GM12873 (cell line): ENCODE measurements at regions not wholly inside any gene's neighbourhood (a gene's known extent, or its start where the extent isn't known, plus 50 kb on each side); places are given as distances from the start of the nearest gene placed in this dataset.

Experiments used
- TF ChIP-seq, protein P1 (sequence below): IDR thresholded peaks from 2 replicates; pipeline ENCODE4 v1.5.1; 2012; ENCODE audit warnings: low read depth, mild to moderate bottlenecking, moderate library complexity, low read length, control low read depth; ENCODE audit not compliant: insufficient read depth; ENCODE audit errors: missing control alignments

DNA sequence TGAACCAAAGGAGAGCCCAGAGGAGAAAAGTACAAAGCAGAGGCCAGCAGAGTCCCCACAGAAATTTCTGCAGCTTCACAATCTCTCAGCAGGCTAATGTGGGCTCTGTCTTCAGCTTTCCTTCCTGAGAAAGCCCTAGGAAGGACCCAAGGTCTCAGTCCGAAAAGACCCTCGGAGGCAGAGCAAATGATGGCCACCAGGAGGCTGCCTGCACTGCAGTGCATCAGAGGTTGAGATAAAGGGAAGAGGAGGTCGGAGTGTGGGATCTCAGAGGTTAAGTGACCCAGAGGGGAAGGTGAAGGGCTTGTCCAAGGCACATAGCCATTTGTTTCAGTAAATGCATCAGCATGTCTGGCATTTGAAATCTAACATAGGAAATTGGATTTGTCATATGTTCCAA, 299.1 kb upstream of the SLC14A2 start:
- TF ChIP-seq, protein P1, sequence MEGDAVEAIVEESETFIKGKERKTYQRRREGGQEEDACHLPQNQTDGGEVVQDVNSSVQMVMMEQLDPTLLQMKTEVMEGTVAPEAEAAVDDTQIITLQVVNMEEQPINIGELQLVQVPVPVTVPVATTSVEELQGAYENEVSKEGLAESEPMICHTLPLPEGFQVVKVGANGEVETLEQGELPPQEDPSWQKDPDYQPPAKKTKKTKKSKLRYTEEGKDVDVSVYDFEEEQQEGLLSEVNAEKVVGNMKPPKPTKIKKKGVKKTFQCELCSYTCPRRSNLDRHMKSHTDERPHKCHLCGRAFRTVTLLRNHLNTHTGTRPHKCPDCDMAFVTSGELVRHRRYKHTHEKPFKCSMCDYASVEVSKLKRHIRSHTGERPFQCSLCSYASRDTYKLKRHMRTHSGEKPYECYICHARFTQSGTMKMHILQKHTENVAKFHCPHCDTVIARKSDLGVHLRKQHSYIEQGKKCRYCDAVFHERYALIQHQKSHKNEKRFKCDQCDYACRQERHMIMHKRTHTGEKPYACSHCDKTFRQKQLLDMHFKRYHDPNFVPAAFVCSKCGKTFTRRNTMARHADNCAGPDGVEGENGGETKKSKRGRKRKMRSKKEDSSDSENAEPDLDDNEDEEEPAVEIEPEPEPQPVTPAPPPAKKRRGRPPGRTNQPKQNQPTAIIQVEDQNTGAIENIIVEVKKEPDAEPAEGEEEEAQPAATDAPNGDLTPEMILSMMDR, result peak; percentile 2

DNA sequence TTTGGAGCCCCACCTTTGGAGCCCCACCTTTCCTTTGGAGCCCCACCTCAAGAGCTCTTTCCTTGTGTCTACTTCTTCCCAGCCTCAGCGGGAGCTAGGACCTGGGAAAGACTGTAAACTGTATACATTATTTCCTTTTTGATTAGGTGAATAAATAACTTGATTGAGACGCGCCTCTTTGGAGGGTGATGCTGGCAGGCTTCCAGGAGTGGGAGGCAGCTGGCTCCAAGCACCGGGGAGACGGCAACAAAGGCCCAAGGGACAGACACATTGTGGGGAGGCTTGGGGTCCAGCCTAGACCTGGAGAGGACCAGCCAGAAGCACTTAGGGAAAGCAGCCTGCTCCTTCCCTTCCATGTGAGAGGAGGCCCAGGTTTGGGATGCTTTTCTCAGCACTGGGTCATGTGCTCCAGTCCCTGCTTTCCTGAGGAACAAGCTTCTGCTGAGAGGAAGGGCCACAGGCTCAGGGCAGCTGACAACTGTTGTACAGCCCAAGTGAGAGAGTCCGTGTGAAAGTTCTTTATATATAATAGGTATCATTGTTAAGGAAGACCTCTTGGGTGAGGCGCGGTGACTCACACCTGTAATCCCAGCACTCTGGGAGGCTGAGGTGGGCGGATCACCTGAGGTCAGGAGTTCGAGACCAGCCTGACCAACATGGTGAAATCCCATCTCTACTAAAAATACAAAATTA, 297.2 kb upstream of the SLC14A2 start:
- TF ChIP-seq, protein P1, result no peak

DNA sequence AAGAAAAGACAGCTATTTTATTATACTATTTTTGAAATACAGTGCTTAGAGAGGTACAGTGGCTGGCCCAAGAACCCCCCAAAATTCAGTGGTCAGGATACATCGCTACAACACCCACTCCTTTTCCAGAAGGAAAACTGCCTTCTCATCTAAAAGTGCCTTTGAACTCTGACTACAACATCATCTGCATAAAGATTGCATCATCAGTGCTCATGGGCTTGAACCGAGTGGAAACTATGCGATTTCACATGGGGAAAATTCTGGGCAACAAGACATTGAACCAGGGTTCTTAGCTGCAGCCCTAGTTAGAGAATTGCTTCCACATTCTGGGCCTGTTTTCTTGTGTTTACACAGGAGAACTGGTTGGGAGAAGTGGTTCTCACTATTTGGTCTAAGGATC, 294.6 kb upstream of the SLC14A2 start:
- TF ChIP-seq, protein P1, result no peak

DNA sequence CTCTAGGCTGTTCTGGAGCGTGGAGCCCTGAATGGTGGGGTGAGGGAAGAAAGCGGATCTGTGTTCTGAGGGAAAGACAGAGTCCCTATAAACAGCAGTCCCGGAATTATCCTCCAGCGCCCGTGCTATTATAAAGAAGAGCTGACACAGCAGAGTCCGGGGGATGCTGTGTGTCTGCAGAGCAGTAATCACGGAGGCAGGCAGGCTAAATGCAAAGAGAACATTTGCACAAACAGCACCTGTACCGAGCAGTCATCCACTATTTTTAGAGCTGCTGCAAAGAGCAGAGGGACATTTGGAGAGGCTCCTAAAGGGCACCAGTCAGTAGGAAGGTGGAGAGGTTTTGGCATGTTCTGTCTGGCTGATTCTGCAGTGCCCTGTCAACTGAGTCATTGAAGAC, 293.8 kb upstream of the SLC14A2 start:
- TF ChIP-seq, protein P1, result no peak

DNA sequence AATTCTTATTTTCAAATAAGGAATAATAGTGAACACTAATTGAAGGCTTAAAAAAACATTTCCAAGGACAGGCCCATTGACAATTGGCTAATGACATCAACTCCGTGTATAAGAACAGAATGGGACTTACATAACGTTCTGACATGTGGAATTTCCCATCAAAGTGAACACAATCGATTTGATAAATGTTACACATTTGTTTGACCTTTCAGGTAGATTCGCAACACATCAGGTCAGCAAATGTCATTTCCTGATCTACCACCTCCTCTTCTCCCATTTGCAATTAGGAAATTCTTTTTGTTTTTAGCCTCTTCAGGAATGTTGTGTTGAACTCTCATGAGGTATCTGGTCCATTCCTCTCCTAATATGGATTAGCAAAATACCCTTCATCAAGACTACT, 292.9 kb upstream of the SLC14A2 start:
- TF ChIP-seq, protein P1, result no peak

DNA sequence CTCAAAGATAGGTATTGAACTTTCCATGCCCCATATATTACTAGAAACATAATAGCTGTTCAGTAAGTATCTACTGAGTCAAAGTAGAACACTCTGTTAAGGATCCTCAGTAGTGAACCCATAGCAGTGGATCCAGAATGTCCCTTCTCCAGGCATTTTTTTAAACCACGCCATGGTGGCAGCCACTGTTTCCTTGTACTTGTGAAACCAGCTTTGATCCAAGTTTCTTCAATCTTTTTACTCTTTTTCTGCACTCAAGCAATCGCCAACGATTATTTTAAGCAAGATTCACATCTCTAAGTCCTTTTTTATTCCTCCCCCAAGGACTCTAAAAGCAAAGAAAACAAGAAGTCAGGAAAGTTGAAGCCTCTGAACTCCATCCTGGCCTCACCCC, 291.2 kb upstream of the SLC14A2 start:
- TF ChIP-seq, protein P1, result no peak

DNA sequence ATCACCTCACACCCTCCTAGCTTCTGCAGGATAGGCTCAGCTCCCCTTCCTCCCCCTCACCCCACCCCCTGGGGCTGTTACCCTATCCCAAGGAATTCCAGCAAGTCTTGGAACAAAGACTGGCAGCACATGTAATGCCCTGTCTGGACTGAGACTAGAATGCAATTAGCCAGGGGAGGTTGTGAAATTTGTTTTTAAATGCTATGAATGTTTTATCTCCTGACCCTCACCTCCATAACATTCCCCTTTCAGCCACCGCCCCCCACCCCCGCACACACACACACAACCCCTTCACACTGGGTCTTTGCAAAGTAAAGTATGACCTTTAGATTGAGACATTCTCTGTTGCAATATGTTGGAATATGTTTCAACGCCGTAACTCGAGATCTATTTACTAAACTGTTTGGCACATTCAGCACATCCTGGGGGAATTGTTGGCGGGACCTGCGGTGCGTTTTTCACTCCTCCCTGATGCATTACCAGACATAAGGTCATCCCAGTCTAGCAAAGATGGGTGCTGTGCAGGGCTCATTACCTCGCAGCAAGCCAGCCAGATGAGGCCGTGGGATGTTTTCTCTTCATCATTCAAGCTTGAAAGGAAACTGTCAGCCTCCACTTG, 290.7 kb upstream of the SLC14A2 start:
- TF ChIP-seq, protein P1, result no peak
